HG02678 (cell line): ENCODE measurements at regions not wholly inside any gene's neighbourhood (a gene's known extent, or its start where the extent isn't known, plus 50 kb on each side); places are given as distances from the start of the nearest gene placed in this dataset.

ENCODE experiments used
- ATAC-seq: cut with Tn5 transposase; IDR thresholded peaks from one replicate; pipeline ENCODE4 v1.9.1; 2021; ENCODE audit warnings: mild to moderate bottlenecking, moderate library complexity; ENCODE audit not compliant: unreplicated experiment

- ATAC-seq, result no peak
These were observed 63.4 kb upstream of the AP1S2 start for GRCh38 chrX:15918003-15918402.

GRCh38 chrX:15916704-15917084, 62.1 kb upstream of the AP1S2 start:
- ATAC-seq, result no peak

- no peak for ATAC-seq
These were observed 61.5 kb upstream of the AP1S2 start for GRCh38 chrX:15915959-15916703.

GRCh38 chrX:15914486-15914885, 59.9 kb upstream of the AP1S2 start:
- no peak for ATAC-seq

GRCh38 chrX:15913146-15913545, 58.5 kb upstream of the AP1S2 start:
- ATAC-seq, result no peak

- ATAC-seq, result no peak
These were observed 57.3 kb upstream of the AP1S2 start for GRCh38 chrX:15911734-15912550.

- ATAC-seq, result no peak
These were observed 55.0 kb upstream of the AP1S2 start for GRCh38 chrX:15909605-15910004.

GRCh38 chrX:15908603-15909290, 54.1 kb upstream of the AP1S2 start:
- no peak for ATAC-seq

GRCh38 chrX:15906041-15906943, 51.7 kb upstream of the AP1S2 start:
- ATAC-seq, result no peak
